SK-N-MC (cell line): ENCODE measurements at regions not wholly inside any gene's neighbourhood (a gene's known extent, or its start where the extent isn't known, plus 50 kb on each side); places are given as distances from the start of the nearest gene placed in this dataset.

Experiments used
- EZH2 ChIP-seq: fragments of 200-600 bp; sonication (generic); IDR thresholded peaks from one replicate; pipeline ENCODE4 v1.6.1; 2017; ENCODE audit warnings: antibody characterized with exemption
- FOXP2 ChIP-seq: optimal IDR thresholded peaks from 2 replicates; pipeline ENCODE3; 2011; ENCODE audit warnings: mild to moderate bottlenecking, moderate library complexity; ENCODE audit not compliant: insufficient read depth; ENCODE audit errors: extremely low read length, control extremely low read depth
- POLR2AphosphoS5 ChIP-seq: IDR thresholded peaks from 2 replicates; pipeline ENCODE4 v1.6.1; 2012; ENCODE audit warnings: mild to moderate bottlenecking, low read depth, low read length, borderline replicate concordance

GRCh38 chr5:92470770-92471169, 1087.7 kb upstream of the ARRDC3 start:
- TF ChIP-seq POLR2AphosphoS5 = no peak
- no peak for TF ChIP-seq EZH2
- TF ChIP-seq FOXP2 = no peak
